Right ventricle myocardium inferior (tissue), 1 donor: ENCODE measurements at regions not wholly inside any gene's neighbourhood (a gene's known extent, or its start where the extent isn't known, plus 50 kb on each side); places are given as distances from the start of the nearest gene placed in this dataset.

Experiments
- ATAC-seq: fragments of 200-7000 bp; cut with Tn5 transposase; one replicate; pipeline ENCODE4 v1.9.1; 2020; ENCODE audit warnings: mild to moderate bottlenecking, moderate library complexity
- DNase-seq: peaks from one replicate; pipeline ENCODE4 v3.0.0; 2021; ENCODE audit errors: missing footprints
- intact Hi-C: fragments of 100-400 bp; cut with DNase I; formaldehyde crosslinking; loops from one replicate; pipeline ENCODE4 v1.11.0; 2022
- donor health status: DM: no; HTN: yes; CAD: no; lungs with severe emphysema.

GRCh38 chr2:126810001-126810400 is 88.7 kb upstream of the TEX51 start:
- intact Hi-C loops: no loop called here
- DNase-seq (no peak), ATAC-seq (no peak)

GRCh38 chr2:126811101-126811500 is 87.6 kb upstream of the TEX51 start:
- DNase-seq (no peak), ATAC-seq (no peak)
- intact Hi-C loops: no loop called here

DNA sequence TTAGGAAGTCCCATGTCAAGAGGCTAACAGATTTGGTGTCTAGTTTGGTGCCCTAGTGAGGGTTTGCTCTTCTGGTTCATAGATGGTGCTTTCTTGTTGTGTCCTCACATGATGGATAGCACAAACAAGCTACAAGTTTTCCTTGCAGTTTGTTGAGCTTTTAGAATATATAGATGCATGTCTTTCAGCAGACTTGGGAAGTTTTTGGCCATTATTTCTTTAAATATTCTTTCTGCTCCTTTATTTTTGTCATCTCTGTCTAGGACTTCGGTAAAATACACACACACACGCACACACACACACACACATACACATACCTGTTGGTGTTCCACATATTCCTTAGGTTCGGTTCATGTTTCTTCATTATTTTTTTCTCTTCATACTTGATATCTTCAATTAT is 81.5 kb upstream of the TEX51 start:
- intact Hi-C loops: no loop called here
- ATAC-seq (no peak), DNase-seq (no peak)

DNA sequence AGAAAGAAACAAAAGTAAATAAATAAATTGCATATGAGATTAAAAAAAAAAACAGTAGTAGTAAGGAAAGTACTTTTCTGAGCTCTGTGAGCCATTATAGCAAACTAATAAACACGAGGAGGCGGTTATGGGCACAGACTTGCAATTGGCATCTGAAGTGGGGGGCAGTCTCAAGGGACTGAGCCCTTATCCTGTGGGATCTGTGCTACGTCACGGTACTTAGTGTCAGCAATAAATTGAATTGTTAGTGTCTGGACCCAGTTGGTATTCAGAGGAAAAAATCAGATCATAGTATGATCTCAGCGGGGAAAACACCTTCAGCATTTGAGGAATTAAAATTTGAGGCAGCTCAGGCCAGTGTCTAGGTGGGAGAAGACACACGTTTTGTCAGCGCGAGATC is 76.6 kb upstream of the TEX51 start:
- ATAC-seq (no peak), DNase-seq (no peak)
- intact Hi-C loops: no loop called here

GRCh38 chr2:126822921-126823320 is 75.8 kb upstream of the TEX51 start:
- intact Hi-C loops: no loop called here
- ATAC-seq: no peak
- no peak for DNase-seq

- intact Hi-C loops: no loop called here
- DNase-seq: no peak
- no peak for ATAC-seq
These were observed 74.7 kb upstream of the TEX51 start for GRCh38 chr2:126823951-126824350.

GRCh38 chr2:126824663-126825062 is 74.0 kb upstream of the TEX51 start:
- DNase-seq (no peak), ATAC-seq (no peak)
- intact Hi-C loops: no loop called here

GRCh38 chr2:126825316-126825715 is 73.4 kb upstream of the TEX51 start:
- DNase-seq (no peak), ATAC-seq (no peak)
- intact Hi-C loops: no loop called here

DNA sequence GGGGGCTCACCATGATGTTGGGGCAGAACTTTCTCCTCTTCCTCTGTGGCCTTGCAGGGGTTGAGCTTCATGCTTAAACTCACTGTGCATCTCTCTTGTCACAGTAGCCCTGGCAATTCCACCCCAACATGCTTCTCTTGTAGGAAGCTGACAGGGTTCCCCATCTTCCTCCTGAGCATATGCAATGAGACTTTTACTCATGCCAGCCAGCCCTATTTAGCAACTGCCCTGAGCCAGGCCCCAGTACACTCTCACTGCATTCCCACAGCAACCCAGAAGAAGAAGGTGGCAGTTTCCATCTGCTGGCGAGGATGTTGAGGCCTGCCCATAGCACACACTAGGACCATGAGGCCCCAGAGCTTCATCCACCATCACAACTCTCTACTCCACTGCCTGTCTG is 72.2 kb upstream of the TEX51 start:
- DNase-seq: no peak
- ATAC-seq: no peak
- intact Hi-C loops: no loop called here

DNA sequence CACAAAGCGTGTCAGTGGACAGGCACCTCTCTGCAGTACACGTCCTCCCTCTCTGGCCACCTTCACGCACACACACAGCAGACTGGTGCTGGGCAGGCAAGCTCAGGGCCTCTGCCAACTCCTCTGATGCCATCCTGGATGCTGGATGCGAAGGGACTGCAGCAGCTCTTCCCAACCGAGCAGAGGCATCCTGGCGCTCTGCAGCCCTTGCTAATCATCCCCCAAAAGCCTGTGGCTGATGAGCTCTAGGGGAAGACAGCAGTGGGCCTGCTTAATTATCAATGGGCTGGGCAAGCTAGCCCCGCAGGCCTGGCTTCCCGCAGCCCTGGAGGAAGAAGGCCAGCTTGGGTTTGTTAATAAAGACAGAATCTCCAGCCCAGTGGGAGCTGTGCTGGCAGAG is 71.3 kb upstream of the TEX51 start:
- no peak for ATAC-seq
- intact Hi-C loops: no loop called here
- DNase-seq: no peak

GRCh38 chr2:126828051-126828450 is 70.6 kb upstream of the TEX51 start:
- DNase-seq (no peak), ATAC-seq (no peak)
- intact Hi-C loops: no loop called here

- intact Hi-C loops: no loop called here
- no peak for ATAC-seq
These were observed 70.2 kb upstream of the TEX51 start for GRCh38 chr2:126828491-126828890.

GRCh38 chr2:126831234-126832005 is 67.3 kb upstream of the TEX51 start:
- intact Hi-C loops: no loop called here
- DNase-seq (no peak), ATAC-seq (no peak)

More at GRCh38 chr2:126828491-126828890, 70.2 kb upstream of the TEX51 start:
- no peak for DNase-seq

GRCh38 chr2:126832014-126832413 is 66.7 kb upstream of the TEX51 start:
- ATAC-seq (no peak), DNase-seq (no peak)
- intact Hi-C loops: no loop called here

DNA sequence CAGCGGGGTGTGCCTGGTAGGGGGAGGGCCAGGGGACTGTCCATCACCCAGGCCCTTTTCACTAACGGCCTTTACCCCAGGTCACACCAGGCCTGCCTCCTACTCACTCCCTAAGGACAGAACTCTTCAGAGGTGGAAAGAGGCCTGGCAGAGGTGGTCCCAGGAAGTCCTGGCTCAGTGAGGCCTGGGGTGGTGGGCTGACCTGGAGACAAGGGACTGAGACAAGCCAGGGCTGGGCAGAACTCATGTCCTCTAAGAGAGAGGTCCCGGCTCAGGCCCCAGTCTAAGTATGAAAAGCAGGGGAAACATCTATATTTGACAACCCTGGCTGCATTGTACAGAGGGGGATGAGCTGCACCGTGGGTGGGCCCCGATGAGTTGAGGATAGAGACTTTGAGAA is 65.9 kb upstream of the TEX51 start:
- ATAC-seq: no peak
- intact Hi-C loops: no loop called here
- DNase-seq: no peak

DNA sequence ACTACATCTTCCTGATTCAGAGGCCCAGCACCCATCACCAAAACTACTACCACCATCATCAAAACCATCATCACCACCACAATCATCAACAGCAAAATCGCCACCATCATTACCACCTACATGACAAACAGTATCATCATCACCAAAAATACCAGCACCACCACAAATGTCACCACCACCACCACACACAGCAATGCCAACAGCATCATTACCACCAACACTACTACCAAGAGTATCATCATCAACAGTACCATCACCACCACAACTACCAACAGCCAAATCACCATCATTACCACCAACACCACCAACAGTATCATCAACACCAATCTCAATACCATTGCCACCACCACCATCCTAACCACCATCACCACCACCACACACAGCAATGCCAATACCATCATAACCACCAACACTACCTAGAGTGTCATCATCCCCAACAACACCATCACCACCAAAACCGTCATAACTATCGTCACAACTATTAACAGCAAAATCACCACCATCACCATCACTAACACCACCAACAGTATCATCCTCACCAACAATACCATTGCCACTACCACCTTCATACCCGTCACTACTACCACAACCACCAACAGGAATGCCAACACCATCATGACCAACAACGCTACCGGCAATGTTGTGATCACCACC is 64.6 kb upstream of the TEX51 start:
- intact Hi-C loops: no loop called here
- no peak for ATAC-seq
- no peak for DNase-seq

DNA sequence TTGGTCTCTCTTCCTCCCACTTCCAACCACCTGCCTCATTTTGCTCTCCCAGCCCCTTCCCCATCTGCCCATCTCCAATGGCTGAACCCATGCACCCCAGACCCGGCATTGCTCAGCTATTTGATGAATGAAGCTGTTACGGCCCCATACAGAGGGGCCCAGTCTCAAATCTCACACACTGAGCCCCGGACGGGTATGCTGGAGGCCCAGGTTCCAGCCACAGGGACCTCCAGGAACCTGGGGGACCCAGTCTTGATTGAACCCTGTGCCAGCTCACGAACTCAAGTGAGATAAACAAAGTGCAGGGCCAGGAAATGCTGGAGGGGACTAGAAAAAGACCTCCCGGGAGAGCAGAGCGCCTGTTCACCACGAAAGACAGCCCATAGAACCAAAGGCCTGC is 63.4 kb upstream of the TEX51 start:
- DNase-seq: no peak
- intact Hi-C loops: no loop called here
- no peak for ATAC-seq

DNA sequence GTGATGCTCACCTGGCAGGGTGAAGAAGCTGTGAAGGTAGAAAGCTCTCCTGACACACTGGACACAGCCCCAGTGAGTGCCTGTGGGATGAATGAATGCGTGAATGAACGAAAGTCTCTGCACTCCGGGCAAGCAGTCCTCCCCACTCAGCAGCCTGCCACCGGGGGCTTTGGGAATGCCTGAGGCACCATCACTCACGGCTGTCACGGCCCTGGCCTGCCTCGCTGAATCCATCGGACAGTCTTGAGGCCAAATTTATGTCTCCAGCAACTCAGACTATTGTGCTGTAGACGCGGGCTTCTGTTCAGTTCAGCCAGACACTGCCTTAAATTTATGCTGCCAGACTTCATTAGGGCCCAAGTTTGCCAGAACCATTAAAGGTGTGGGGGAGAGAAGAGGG is 62.9 kb upstream of the TEX51 start:
- intact Hi-C loops: no loop called here
- DNase-seq (no peak), ATAC-seq (no peak)

- ATAC-seq (no peak), DNase-seq (no peak)
These were observed 61.7 kb upstream of the TEX51 start for GRCh38 chr2:126836761-126837679.

More at GRCh38 chr2:126836761-126837679, 61.7 kb upstream of the TEX51 start:
- intact Hi-C loops: no loop called here
